ENCODE measurements at regions not wholly inside any gene's neighbourhood (a gene's known extent, or its start where the extent isn't known, plus 50 kb on each side); places are given as distances from the start of the nearest gene placed in this dataset.
A peak's percentile ranks its signal among the peaks of the same experiment; 100 is the strongest.

- no peak for ATAC-seq
Measured at GRCh38 chr14:65329911-65330310, 82.6 kb upstream of the FUT8 start.

DNA sequence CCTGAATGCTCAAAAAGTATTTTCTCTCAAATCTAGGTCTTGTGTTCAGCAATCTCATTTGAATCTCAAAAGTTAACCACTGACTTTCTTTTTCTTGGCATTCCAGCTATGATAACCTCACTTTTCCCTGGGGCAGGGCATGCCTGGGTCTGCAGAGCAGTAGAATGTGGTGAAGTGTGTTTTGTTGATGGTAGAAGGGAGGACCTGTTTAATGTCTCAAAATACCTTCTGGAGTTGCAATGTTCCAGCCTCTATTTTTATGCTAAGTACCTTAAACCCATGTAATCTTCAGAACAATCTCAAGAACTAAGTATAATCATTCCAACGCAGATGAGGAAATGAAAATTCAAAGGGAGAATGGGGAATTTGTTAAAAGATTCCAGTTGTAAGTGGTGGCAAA, 82.1 kb upstream of the FUT8 start:
- ATAC-seq = peak; percentile 83

GRCh38 chr14:65331652-65332051, 80.9 kb upstream of the FUT8 start:
- no peak for ATAC-seq

DNA sequence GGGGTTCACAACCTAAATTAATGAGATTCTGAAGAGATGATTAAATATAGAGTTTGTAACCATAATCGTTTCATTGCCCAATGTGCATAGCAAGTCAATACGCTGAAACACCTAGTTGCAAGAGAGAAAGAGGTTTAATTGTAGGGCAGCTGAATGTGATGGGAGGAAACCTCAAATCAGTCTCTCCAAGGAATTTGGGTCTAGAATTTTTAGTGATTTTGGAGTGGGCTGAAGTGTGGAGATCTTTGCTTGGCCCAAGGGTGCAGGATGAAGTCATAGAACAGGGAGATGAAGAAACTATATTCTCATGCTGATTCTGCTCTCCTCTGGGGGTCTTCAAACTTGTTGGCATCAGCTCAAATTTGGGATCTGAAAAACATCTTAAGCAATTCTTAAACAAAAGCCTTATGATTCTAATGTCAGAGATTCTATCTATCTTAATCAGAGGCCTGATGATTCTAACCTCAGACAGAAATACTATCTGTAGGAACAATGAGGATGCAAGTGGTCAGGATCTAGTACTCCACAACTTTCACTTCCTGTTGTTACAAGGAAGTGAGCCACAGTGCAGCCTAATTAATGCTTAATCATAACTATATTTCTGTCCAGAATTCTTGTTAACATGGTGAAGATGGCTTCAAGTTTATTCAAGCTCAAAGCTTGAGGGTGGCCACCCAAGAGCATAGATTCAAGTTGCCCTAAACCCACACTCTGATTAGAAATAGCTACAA, 80.2 kb upstream of the FUT8 start:
- no peak for ATAC-seq

GRCh38 chr14:65333943-65334687, 78.4 kb upstream of the FUT8 start:
- ATAC-seq = no peak

DNA sequence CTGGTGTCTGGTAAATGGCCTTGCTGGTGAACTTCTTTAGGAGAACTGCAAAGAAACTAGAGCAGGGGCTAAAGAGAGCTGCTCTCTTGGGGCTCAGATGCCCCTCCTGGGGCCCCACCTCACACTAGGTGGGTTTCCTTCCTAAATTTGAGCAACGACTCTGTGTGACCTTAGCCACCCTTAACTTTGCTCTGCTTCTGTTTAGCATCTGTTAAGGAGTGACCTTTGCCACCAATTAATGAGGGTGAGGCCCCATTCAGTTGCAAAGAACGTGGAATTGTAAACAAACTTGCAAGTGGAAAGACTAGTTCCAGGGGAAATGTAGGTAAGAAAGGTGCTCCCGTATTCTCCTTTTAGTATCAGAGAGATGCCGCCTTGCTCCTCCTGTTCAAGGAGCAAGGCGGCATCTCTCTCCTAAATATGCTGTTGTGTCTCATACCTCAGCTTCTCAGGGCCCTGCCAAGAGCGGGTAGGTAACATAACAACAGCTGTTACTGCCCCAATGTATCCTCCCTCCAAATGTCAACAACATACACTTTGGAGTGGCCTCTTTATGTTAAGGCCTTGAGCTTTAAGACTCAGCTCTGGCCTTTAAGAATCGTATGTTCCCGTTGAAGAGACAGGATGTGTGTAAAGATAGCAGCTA, 77.6 kb upstream of the FUT8 start:
- peak; percentile 61 for ATAC-seq

GRCh38 chr14:65335411-65335947, 77.1 kb upstream of the FUT8 start:
- ATAC-seq = no peak

- no peak for ATAC-seq
Measured at GRCh38 chr14:65336191-65336591, 76.3 kb upstream of the FUT8 start.

DNA sequence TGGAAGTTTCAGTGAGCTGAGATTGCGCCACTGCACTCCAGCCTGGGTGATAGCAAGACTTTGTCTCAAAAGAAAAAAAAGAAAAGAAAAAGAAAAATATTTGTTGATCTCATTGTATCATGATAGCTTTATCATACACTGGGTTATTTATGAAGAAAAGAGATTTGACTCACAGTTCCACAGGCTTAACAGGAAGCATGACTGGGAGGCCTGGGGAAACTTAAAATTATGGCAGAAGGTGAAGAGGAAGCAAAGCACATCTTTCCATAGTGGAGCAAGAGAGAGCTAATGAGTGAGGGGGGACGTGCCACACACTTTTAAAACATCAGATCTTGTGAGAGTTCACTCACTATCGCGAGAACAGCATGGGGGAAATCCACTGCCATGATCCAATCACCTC, 72.7 kb upstream of the FUT8 start:
- ATAC-seq = no peak

GRCh38 chr14:65344011-65344410, 68.5 kb upstream of the FUT8 start:
- ATAC-seq = no peak

DNA sequence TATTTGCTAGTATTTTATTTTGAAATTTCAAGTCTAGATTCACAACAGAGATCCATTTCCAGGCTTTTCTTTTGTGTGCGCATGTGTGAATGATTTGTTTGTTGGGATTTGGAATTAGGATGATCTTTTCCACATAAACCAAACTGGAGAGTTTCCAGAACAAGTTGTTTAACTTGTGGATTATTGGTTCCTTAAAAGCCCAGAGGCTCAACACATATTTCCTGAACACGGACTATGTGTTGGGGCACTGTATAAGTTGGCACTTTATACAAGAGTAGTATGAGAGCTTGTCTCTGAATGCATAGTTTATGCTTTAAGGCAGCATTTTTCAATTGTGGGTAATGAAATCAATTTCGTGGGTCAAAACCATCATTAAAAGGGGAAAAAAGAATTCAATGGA, 67.3 kb upstream of the FUT8 start:
- ATAC-seq = no peak

- ATAC-seq = no peak
Measured at GRCh38 chr14:65346474-65346873, 66.1 kb upstream of the FUT8 start.

- peak; percentile 35 for ATAC-seq
Measured at GRCh38 chr14:65346895-65347294, 65.6 kb upstream of the FUT8 start.

DNA sequence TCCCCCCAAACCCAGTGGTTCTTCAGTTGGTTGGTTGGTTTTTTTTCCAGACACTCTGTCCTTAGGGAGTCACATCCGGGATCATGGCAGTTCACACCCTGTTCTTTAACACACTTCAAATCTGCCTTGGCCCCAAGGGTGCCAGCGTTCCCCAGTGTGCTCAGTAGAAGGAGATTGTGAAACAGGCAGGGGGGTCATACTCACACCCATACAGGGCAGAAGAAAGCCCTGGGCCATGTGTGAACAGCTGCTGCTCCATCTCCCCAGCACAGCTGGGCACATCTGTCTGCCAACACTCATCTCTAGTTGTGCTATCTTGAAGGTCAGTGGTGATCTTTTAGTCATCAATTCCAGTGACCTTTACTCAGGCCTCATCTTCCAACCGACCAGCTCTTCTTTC, 64.4 kb upstream of the FUT8 start:
- ATAC-seq = peak; percentile 24

- ATAC-seq = no peak
Measured at GRCh38 chr14:65349100-65349499, 63.4 kb upstream of the FUT8 start.

- no peak for ATAC-seq
Measured at GRCh38 chr14:65351493-65352194, 60.9 kb upstream of the FUT8 start.

DNA sequence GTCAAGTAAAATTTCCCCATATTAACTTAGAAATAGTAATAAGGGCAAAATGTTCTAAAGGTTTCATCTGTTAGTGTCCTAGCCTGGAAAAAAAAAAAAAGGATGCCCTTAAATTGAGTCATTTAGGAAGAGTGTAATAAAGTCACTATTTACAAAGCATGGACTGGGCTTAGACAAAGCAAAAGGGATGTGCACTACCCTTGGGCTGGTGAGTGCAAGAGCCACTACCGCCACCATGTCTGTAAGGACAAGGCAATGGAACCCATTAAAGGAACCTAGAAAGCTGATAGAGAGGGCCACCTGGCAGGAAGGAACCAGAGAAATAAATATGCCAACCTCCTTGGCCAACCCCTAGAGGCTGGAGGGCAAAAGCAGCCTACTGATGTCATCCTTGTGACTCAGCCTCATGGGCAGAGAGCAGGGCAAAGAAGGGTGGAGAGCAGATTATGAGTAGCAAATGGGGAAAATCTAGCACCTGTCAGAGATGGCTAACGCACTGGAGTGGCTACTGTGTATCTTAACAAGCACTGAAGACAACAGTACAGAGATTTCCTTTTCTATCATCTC, 59.5 kb upstream of the FUT8 start:
- peak; percentile 77 for ATAC-seq

DNA sequence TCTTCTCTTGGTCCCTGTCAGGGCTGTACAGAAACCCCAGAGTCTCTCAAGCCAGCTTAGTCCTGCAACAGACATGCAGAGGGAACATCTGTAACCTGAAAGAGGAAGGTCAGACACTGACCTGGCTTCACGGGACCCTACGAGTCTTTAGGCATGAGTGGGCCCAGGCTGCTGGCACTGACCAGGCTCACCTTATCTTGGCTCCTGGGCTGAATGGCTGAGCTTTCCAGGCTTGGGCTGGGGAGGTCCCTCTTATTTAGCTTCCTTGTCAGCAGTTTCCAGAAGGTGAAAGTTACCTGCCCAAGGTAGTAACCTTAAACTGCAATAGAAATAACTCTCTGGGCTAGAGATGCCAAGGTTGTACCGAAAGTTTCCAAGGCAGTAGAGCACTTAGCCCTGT, 58.4 kb upstream of the FUT8 start:
- ATAC-seq = no peak

DNA sequence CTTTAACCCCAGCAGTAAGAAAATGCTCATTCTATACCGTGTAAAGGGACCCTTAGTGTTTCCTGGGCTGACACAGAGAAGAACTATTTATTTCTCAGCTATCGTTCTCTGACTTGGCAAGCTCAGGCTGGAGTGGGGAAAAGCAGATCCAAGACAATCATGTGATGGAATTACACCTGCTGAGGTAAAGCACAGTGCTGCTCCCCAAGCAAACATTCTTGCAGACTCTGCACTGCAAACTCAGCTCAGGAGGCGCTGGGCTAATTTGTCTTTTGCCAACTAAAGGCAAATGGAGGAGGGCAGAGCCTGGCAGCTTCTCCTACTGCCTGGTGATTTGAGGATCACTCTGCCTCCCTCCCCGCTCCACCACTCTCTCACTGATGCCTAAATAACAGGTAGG, 57.8 kb upstream of the FUT8 start:
- ATAC-seq = no peak

GRCh38 chr14:65356327-65356836, 56.1 kb upstream of the FUT8 start:
- peak; percentile 94 for ATAC-seq

DNA sequence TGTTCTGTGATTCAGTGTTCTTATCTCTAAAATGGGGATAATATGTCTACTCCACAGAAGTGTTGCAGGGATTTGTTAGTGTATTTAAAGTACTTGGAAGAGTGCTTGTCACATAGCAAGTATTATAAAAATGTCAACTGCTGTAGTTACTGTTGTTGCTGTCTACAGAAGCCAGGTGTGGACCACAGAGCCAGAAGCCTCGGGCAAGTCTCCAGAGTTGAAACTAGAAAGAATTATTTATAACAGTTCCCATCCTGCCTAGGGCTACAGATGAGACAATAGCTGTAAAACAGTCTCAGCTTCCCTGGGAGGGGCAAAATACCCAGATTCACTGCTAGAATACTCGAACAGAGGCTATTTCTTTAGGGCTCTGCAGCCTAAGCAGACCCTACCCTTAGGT, 55.4 kb upstream of the FUT8 start:
- no peak for ATAC-seq

GRCh38 chr14:65357689-65358088, 54.8 kb upstream of the FUT8 start:
- ATAC-seq = no peak
